HUES6 (cell line): ENCODE measurements at regions not wholly inside any gene's neighbourhood (a gene's known extent, or its start where the extent isn't known, plus 50 kb on each side); places are given as distances from the start of the nearest gene placed in this dataset.
"Not testable (repeated sequence)": the region's sequence is repeated elsewhere in the genome, so short reads cannot be mapped to it uniquely, and the experiment has no call there.

Experiments used
- H3K27ac ChIP-seq: 2 replicates; pipeline ENCODE4 v1.7.0; 2013; ENCODE audit warnings: low read depth, mild to moderate bottlenecking, low read length, inconsistent platforms
- H3K27me3 ChIP-seq: 2 replicates; pipeline ENCODE4 v1.6.1; 2013; ENCODE audit warnings: low read length; ENCODE audit not compliant: control insufficient read depth, insufficient read depth
- H3K36me3 ChIP-seq: 2 replicates; pipeline ENCODE4 v1.6.1; 2013; ENCODE audit warnings: low read length; ENCODE audit not compliant: control insufficient read depth, insufficient read depth
- H3K4me1 ChIP-seq: 2 replicates; pipeline ENCODE4 v1.6.1; 2013; ENCODE audit warnings: low read length; ENCODE audit not compliant: control insufficient read depth, insufficient read depth
- H3K4me3 ChIP-seq: 2 replicates; pipeline ENCODE4 v1.5.1; 2013; ENCODE audit warnings: low read depth, low read length
- H3K9ac ChIP-seq: one replicate; pipeline ENCODE4 v1.6.1; 2013; ENCODE audit warnings: mild to moderate bottlenecking, low read length
- H3K9me3 ChIP-seq: 2 replicates; pipeline ENCODE4 v1.6.1; 2013; ENCODE audit warnings: low read depth, low read length; ENCODE audit not compliant: control insufficient read depth, insufficient read depth

DNA sequence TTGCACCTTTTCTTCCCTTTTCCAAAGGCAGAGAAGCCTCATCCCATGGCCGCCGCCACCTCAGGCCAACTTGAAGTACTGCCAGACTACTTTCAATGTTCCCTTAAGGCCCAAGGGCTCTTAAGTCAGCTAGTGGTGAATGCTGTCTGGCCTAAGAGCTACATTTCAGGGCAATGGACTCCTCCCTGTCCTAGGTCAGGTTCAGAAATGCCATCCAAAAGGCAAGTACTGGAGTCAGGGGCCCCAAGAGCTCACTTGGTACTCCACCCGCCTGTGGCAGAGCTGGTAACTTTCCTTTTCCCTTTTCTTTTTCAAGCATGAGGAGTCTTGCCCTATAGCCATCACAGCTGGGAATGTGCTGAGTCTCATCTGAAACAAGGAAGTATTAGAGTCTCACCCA, 327.1 kb downstream of the NAP1L3 start:
- no peaks in the 10 kb centered on the region for H3K36me3 ChIP-seq
- H3K4me3 ChIP-seq: no peak overlapping the region
- H3K27ac ChIP-seq: no peak overlapping the region
- H3K9me3 ChIP-seq: no peaks in the 10 kb centered on the region
- peaks cover 5% of the 10 kb centered on the region for H3K4me1 ChIP-seq
- H3K27me3 ChIP-seq: no peaks in the 10 kb centered on the region
- H3K9ac ChIP-seq: no peak overlapping the region

DNA sequence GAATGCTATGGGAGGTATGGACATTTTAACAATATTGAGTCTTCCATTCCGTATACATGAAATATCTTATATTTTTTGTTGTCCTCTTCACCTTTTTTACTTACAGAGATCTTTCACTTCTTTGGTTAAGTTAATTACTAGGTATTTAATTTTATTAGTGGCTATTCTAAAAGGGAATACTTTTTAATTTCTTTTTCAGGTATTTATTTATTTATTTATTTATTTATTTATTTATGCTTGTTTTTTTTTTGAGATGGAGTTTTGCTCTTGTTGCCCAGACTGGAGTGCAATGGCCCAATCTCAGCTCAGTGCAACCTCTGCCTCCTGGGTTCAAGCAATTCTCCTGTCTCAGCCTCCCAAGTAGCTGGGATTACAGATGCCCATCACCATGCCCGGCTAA, 329.1 kb downstream of the NAP1L3 start:
- not testable (repeated sequence) for H3K27me3 ChIP-seq, H3K27ac ChIP-seq, H3K4me1 ChIP-seq, H3K4me3 ChIP-seq, H3K36me3 ChIP-seq, H3K9ac ChIP-seq, H3K9me3 ChIP-seq

DNA sequence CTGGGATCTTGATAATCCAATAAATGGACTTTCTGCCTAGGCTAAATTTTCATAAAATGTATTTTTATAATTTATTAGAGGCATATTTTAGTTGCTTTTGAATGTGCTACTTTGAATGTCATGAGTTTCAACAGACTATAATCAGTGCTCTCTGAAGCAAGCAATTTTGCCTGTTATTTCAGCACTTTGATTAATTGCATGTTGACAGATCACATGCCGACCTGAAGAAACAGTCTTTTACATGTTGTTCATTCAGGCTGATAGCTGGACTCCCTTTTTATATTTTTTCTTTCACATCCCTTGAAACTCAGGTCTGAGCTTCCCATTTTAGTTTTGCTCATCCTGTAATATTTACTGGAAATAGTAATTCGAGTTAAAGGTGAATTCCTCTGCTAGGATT, 341.0 kb downstream of the NAP1L3 start:
- H3K4me1 ChIP-seq: no peaks in the 10 kb centered on the region
- no peaks in the 10 kb centered on the region for H3K27me3 ChIP-seq
- H3K36me3 ChIP-seq: no peaks in the 10 kb centered on the region
- no peak overlapping the region for H3K27ac ChIP-seq
- no peak overlapping the region for H3K4me3 ChIP-seq
- H3K9me3 ChIP-seq: no peaks in the 10 kb centered on the region
- no peak overlapping the region for H3K9ac ChIP-seq

DNA sequence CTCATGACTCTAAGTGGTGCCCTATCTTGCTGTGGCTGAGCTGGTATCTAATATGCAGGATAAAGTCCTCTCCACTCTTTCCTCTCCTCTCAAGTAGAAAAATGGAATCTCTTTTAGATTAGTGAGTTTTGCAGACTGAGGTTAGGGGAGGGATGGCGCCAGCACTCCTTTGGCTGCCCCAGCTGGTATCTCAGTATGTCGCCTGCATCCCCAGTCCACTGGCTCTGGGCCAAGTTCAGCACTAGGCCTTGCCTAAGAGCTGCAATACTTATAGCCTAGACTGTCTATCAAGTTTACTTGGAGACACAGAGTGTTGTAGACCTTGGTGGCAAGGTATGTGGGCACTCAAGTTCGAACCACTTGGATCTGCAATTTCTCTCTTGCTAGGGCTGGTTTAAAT, 351.3 kb downstream of the NAP1L3 start:
- H3K9ac ChIP-seq: no peak overlapping the region
- H3K27ac ChIP-seq: no peak overlapping the region
- H3K9me3 ChIP-seq: no peaks in the 10 kb centered on the region
- no peak overlapping the region for H3K4me3 ChIP-seq
- H3K36me3 ChIP-seq: no peaks in the 10 kb centered on the region
- H3K27me3 ChIP-seq: no peaks in the 10 kb centered on the region
- no peaks in the 10 kb centered on the region for H3K4me1 ChIP-seq

DNA sequence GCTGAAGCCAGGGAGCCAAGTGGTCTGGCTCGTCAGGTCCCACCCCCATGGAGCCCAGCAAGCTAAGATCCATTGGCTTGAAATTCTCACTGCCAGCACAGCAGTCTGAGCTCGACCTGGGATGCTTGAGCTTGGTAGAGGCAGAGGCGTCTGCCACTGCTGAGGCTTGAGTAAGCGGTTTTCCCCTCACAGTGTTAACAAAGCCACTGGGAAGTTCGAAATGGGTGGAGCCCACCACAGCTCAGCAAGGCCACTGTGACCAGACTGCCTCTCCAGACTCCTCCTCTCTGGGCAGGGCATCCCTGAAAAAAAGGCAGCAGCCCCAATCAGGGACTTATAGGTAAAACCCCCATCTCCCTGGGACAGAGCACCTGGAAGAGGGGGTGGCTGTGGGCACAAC, 353.8 kb downstream of the NAP1L3 start:
- H3K27ac ChIP-seq: no peak overlapping the region
- H3K9me3 ChIP-seq: peaks cover 3% of the 10 kb centered on the region; the same call in 1 of the 2 replicates
- H3K4me1 ChIP-seq: no peaks in the 10 kb centered on the region
- no peak overlapping the region; the same call in 1 of the 2 replicates for H3K4me3 ChIP-seq
- no peaks in the 10 kb centered on the region for H3K36me3 ChIP-seq
- no peaks in the 10 kb centered on the region for H3K27me3 ChIP-seq
- H3K9ac ChIP-seq: peak overlapping the region; percentile 39
